NCI-H1092 treated with DMSO at 0.1 percent for 48 hours (cell line): ENCODE measurements at regions not wholly inside any gene's neighbourhood (a gene's known extent, or its start where the extent isn't known, plus 50 kb on each side); places are given as distances from the start of the nearest gene placed in this dataset.

Experiments used
- DNase-seq: peaks from one replicate; lab custom pipeline; 2025; lab: John Stamatoyannopoulos, UW

DNA sequence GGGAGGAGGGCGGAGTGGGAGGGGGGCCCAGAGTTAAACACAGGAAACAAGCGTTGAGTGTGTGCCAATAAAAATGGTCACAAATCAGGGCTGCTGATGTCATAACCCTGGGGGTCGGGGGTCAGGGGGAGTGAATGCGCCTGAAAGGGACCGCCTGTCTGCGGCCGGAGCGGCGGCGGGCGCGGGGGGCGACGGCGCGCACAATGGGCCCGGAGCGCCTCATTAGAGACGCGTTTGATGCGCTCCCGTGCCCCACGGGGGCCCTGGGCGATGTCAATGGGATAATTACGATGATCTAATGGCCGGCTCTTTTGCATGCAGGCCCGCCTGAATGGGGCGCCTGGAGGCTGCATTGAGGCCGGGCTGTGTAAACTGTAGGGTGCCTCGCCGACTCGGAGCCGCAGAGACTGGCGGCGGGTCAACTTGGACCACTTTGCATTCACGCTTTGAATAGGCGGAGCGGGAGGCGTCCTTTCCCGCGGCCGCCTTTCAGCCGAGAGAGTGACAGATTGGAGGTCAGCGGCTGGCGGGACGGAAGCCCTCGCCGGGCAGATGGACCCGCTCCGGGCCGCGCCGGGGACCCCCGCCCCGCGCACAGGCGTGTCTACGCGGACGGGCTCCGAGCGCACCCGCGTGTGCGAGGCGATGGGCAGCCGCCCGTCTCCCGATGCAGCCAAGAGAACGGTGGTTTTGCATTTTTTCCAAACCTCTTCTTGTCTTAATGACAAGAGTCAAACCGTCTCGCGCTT lies 296.1 kb downstream of the TFAP2C start:
- no peak for DNase-seq

DNA sequence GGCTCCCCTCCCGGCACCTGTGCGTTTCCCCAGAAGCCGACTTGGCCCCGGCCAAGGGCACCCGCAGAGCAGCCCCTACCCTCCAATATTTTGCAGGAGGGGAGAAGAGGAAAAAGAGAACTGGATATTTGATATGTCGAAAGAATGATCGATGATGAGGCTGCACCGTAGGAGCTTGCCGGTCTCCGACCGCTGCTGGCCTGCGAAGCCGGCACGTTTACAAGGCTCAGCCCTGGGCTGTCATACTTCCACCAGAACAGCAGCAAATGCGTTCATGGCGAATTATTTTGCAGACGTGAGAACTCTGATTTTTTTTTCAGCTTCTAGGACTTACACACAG lies 296.7 kb downstream of the TFAP2C start:
- no peak for DNase-seq

DNA sequence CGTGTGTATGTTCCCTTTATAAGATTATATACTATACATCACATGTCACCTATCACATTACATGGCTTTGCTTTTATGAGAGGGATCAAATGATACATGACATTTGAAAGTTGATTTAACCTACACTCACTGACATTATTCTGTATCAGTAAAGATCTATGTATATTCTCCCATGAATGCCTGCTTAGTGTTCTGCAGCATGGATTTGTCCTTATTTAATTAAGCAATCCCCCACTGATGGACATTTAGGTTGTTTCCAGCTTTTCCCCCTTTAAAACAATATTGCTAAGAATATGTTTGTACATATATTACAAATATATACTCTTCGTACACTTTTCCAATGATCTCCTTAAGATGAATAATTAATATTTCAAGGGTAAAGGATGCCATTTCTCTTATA lies 297.4 kb downstream of the TFAP2C start:
- DNase-seq = no peak

DNA sequence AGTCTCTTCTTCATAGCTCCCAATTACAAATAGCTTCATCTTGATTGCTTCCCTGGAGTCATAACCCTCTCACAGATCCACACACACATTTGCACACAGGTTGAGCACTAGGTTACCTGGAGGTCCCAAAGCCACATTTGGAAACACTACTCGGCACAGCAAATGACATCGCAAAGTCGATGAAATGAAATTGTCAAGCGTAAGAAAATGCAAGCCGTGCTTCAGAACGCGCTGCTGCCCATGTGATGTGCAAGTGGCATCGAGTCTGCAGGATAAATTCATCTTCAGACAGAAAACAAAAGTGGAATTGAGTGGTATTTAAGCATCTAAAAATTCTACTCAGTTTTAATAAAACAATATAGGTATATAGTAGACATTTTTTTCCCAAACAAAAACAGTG lies 298.0 kb downstream of the TFAP2C start:
- DNase-seq = no peak

DNA sequence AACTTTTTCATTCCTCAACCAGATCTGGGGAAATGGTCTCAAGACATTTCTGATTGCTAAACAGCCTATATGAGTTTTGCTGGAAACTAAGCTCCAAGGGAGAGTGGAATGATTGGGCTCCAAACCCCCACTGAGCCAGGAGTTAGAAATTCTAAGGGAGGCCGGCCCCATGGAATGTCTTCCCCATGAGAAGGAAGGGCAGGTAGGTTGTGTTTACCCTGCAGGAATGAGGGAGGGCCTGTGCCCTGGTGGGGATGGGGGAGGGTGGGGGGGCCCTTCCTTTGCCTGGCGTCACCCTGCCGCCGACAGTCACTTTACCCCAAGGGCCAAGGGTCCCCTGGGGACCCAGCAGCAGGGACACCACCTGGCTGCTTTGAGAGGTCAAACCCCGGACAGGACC lies 298.9 kb downstream of the TFAP2C start:
- DNase-seq = no peak

DNA sequence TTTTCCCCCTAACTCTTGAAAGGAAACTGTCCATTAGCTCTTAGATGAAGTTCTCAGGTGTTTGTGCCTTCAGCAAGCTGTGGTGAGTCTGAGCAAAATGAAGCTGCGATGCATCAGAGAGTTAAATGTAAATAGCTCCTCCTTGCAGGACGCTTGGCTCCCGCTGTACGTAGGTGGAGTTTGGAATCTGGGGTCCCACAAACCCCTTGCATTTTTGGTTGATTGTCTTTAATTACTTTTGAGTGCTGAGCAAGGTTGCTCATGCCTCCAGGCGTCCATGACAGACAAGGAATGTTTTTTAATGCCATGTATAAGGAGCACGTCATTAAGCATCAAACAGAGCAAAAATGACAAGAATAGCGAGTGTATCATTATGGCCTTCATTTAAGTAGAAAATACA lies 300.5 kb downstream of the TFAP2C start:
- no peak for DNase-seq

DNA sequence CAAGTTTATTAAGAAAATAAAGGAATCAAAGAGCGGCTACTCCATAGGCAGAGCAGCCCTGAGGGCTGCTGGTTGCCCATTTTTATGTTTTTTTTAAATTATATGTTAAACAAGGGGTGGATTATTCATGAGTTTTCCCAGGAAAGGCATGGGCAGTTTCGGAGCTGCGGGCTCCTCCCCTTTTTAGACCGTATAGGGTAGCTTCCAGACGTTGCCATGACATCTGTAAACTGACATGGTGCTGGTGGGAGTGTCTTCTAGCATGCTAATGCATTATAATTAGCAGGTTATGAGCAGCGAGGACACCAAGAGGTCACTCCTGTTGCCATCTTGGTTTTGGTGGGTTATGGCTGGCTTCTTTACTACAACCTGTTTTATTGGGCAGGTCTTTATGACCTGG lies 301.8 kb downstream of the TFAP2C start:
- no peak for DNase-seq

DNA sequence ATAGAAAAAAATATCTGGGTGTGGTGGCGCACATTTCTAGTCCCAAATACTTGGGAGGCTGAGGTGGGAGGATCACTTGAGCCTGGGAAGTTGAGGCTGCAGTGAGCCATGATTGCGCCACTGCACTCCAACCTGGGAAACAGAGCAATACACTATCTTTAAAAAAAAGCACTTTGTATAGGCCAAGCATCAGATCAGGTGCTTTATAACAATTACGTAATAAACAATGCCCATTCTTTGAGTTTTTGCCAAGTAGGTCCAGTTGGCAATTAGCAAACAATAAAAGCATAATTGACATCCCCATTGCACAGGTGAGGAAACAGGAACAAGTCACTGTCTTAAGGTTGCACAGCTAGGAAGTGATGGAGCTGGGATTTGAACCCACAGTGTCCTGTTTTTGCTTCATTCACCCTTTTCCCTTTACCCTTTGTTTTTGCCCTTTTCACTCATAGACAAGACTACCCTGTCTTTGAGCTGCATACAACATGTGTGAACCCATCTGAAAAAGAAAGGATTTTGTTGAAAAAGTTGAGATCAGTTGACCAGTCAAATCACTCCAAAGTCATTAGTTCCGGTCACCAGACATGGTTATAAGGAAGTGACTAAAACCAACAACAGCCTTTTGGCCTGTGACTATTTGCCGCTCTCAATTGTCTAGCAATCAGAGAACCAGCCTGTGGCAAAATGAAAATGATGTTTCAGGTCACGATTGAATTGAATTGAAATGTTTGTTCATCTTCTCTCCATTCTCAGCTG lies 303.6 kb downstream of the TFAP2C start:
- no peak for DNase-seq

DNA sequence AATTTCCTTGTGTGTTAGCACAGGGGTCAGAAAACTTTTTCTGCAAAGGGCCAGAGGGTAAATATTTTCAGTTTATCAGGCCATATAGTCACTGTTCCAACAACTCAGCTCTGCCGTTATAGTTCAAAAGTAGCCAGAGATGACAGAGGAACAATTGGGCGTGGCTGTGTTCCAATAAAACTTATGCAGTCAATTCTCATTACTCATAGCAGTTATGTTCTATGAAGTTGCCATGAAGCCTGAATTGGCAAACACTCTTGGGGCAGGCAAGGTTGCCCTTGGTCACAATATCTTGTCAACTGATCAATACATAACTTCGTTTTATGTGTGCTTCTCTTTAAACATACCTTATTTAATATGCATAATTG lies 304.2 kb downstream of the TFAP2C start:
- no peak for DNase-seq

DNA sequence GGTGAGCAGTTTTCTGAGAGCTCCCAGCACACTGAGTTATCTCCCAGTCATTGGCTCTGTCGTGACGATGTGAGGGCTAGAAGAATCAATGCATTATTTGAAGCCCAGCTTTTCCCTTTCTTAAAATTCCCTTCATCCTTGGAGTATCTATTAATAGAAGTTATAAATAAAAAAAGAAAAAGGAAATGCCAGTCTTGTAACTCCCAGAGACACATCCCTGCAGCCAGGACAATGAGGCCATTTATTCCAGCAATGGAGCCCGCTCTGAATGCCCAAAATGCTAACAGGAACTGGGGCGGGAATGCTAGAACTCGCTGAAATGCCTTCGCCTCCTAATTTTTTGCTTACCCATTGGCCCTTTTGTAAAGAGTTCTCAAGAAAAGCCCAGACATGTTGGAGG lies 305.8 kb downstream of the TFAP2C start:
- no peak for DNase-seq

DNA sequence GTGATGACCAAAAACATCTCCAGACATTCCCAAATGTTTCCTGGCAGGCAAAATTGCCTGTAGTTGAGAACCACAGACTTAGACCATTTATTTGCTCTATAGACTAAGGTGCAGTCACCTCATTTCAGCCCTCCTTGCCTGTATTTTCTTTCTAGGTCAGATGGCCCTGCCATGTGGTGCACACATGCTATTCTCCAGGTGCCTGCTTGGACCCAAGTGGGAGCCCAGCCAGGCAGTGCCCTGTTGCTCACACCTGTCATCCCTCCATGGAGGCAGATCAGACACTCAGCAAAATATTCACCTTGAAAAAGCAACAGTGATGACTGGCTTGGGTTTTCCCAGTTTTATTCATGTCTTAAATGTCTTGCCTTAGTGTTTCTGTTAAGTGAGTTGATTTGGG lies 311.4 kb downstream of the TFAP2C start:
- DNase-seq = no peak

DNA sequence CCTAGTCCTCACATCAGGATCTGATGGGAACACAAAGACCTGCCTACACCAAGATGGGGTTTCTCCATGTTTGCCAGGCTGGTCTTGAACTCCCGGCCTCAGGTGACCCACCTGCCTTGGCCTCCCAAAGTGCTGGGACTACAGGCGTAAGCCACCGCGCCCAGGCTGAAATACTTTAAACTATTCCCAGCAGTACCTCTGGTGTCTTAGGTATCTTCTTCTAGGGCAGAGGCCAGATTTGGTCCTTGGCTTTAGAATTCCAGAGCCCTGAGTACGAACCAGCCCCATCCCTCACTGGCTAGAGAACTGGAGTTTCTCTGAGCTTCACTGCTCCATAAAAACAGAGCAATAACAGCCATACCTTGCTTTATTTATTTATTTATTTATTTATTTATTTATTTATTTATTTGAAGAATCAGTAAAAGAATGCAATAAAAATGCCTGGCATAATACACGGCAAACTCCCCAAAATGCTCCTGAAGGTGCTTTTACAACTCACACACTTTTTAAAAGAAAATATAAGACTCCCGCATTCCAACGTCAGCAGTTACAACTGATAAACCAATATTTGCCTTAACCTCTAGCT lies 312.1 kb downstream of the TFAP2C start:
- no peak for DNase-seq

DNA sequence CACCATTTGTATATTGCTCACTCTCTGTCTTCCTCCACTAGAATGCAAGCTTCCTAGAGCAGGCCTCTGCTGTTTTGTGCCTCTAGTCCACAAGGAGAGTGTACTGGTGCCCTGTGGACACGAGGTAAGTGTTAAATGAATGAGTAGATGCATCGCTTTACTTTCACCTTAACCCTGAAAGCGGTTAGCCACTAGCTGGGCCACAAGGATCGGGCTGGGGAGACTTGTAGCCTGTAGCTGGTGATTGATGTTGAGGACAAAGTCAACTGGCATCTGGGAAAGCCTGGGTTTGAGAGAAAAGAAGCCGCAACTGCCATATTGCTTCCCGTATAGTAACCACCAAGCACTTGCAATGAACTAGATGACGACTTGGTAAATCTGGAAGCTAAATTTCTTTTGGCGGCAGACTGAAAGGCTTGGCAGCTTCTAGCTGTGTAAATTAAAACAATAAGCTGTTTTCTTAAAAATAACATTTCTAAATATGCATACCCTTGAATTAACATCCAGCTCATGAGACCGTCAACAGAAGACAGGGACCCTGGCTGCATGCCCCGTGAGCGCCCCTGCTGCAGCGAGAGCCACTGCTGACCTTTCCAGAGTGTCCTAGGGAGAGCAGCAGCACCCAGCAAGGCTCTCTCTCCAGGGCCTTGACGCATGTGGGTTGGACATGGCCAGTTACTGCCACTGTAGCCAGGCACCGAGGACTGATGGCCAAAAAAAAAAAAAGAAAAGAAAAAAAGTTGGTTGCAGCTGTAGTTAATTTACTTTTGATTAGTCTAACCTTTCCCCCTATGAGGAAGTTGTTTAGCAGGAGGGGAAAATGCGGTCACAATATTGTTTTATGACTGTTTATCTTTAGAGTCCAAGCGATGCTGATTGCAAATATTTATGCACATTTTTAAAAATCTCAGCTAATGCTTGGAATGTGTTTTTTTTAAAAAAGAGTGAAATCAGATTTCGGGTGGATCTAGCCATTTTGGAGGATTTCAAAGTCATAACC lies 315.1 kb downstream of the TFAP2C start:
- no peak for DNase-seq

DNA sequence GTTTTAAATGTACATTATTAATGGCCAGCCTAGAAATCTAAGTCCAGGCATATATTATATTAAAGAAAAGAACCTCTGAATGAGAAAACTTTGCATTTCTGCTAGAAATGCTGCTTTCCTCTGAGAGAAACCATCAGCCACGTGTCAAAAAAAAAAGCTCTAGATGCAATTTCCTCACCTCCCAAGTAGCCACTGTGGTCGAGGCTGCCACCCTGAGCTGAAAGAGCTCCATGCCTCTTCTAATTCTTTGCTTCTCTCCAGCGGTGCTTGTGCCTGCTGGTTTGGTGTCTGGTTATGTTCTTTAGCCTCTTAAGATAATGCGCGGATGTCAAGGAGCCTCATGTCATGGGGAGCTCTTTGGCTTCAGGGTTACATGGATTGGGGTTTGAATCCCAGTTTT lies 316.0 kb downstream of the TFAP2C start:
- DNase-seq = no peak

DNA sequence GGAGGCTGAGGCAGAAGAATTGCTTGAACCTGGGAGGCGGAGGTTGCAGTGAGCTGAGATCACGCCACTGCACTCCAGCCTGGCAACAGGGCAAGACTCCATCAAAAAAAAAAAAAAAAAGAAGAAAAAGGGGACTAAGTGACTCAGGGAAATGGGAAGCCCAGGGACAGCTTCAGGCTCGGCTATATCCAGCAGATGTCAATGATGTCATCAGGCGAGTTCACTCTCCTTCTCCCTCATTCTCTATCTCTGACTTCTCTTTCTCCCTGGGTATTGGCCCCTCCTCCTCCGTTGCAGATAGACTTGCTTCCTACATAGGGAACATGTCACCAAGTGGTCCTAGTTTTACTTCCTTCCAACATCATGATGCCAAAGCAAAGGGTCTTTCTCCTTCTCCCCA lies 316.8 kb downstream of the TFAP2C start:
- no peak for DNase-seq

DNA sequence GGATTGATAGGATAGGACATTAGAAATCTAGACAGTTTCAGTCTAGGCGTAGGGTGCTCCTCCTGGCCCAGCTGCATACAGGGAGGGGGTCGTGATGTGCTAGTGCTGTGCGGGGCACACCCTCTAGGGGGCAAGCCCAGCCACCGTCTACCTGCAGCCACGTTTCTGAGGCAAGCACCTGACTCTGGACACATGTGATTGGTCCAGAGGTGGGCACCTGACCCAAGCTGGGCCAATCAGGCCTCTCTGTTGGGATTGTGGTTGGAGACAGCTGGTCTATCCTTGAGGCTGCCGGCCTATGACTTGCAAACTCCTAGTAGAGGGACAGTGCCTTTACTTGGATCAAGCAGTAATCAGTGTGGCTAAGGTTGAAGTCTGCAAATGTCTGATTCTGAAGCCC lies 317.1 kb downstream of the BMP7 start:
- no peak for DNase-seq

DNA sequence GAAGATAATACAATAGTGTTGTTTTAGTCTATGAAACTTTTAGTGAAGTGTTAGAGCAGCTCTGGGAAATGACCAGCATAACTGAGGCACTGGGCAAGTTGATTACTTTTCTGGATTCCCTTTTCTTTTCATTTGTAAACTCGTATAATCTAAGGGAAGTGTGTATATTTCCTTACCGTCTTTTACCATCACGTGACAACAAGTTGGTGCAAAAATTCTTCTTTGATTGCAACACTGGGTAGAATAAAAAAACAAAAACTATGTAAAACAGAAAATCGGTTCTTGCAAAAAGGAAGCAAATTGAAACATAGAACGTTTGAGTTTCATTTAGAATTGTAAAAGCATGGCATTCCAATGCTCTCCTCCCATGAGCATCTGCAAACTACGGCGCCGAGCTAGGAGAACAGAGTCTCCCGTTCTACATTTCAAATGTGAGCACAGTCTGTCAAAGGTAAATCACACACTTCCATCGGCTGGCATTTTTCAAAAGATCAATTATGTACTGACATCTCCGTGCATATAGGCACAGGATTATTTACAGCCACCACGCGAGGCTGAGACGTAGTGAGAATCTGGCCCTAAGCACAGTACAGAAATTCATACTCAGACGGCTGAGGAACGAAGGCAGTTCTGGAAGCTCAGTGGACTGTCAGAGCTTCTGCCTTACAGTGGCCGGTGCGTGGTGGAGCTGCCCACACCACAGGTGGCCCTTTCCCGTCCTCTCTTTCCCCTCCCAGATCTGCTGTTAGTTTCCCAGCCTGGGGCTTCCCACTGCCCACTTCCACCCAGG lies 314.0 kb downstream of the BMP7 start:
- no peak for DNase-seq

DNA sequence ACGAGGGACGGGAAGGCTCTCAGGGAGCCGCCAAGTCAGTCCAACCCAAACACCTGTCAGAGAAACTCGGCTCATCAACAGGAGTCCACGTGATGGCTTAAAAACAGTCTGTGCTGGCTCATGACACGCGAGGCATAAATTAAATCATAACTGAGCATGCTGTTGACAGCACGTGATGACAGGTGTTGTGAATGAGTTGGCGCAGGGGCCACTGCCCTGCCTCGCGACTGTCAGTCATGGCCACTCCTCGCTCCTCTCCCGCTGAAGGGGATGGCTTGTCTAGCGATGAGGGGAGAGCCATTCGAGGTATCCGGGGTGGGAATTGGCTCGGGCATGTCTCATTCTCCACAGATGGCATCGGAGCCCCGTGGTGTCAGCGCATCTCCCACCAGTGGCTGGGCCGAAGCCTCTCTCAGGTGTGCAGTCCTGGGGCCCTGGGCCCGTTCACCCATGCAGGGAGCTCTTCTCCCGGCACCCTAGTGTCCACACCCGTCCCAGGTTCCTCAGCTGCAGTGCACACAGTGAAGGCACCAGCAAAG lies 313.3 kb downstream of the BMP7 start:
- DNase-seq = no peak

DNA sequence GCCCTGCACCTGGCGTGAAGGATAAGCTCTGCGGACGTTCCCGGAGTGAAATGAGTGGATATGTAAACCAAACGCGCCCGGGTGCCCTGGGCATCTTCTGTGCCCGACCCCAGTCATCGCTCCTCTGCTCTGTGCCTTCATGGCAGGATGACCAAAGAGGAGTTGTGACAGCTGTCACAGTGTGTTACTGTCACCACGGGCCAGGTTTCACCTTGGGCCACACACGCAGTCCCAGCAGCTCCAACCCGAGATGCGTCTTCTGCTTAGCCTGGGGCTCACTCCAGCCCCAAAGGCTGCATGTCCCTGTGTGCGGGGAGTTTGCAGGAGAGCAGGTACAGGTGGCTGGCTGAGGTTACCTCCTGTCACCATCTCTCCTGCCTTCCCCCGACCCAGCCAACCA lies 311.6 kb downstream of the BMP7 start:
- DNase-seq = no peak

DNA sequence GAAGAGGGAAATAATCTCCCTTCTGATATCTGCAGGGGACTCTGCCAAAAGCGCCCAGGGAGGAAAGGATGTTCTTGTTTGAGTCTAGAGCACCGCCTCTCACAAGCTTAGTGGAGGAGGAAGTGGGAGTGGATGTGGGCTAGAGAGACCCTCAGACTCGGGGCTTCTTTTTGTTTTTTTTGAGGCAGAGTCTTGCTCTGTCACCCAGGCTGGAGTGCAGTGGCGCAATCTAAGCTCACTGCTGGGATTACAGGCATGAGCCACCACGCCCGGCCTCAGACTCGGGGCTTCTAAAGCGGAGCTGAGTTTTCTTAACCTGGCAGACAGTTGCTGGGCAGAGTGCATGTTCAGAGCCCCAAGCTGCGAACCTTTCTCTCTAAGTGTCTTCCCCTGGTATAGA lies 310.8 kb downstream of the BMP7 start:
- DNase-seq = no peak

DNA sequence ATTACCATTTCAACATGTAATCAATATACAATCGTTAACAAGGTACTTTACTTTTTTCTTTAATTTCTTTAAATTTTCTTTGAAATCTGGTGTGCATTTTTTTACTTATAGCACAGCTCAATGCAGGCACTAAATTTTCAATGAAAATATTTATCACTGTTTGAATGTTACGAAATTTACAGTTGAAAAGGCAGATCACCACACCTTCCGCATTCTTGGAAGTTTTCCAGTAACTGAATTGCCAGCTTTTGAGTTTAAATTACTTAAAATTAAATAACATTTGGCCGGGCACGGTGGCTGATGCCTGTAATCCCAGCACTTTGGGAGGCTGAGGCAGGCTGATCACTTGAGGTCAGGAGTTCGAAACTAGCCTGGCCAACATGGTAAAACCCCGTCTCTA lies 309.9 kb downstream of the BMP7 start:
- no peak for DNase-seq
